ENCODE measurements at regions not wholly inside any gene's neighbourhood (a gene's known extent, or its start where the extent isn't known, plus 50 kb on each side); places are given as distances from the start of the nearest gene placed in this dataset.
"Not testable (repeated sequence)": the region's sequence is repeated elsewhere in the genome, so short reads cannot be mapped to it uniquely, and the experiment has no call there.

DNA sequence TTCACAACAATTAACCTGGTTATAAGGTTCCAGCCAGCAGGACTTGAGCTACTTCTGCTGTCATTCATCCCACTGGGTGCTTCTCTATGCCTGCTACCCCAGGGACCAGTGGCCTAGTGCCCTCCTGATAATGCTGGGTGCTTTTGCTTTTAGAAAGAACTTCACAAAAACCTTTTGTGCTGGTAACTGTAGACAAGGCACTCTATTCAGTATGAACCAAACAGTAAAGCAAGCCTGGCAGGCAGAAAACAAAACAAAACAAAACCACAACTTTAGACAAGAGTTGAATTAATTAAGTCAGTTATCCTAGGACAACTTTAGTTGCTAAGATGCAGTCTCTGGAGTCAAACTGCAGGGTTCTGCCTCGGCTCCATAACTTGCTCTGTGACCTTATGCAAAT, 61.9 kb upstream of the ADGRL2 start:
- DNase-seq (ENCODE audit: low read depth, low spot score), result no peak
- Histone ChIP-seq H3K4me3 (no peak overlapping the region), H3K9me3 (ENCODE audit: low read depth, low read length) (no peaks in the 10 kb centered on the region), H3K36me3 (ENCODE audit: insufficient read depth, low read length) (no peaks in the 10 kb centered on the region), H3K9ac (ENCODE audit: insufficient read length) (no peak overlapping the region), H3K27ac (no peak overlapping the region)
- no peak for TF ChIP-seq FOXP2 (optimal IDR thresholded peaks at IDR 0.05; ENCODE audit: control extremely low read depth, extremely low read length, insufficient read depth)
- no peak for TF ChIP-seq EZH2 (IDR thresholded peaks at IDR 0.05)
- no peak for TF ChIP-seq POLR2AphosphoS5 (IDR thresholded peaks at IDR 0.05; ENCODE audit: borderline replicate concordance, low read depth, low read length)

DNA sequence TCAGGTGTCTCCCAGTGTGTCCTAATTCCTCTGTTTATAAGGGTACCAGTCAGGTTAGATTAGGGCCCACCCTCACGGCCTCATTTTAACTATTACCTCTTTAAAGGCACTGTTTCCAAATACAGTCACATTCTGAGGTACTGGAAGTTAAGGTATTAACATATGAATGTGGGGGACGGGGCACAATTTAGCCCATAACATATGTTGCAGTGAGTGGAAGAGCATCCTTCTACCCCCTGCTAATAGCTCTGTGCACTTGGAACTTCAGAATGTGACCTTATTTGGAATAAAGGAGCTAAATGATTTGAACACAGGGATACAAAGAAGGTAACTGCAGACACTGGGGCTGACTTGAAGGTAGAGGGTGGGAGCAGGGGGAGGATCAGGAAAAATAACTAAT, 67.3 kb upstream of the ADGRL2 start:
- TF ChIP-seq EZH2 (IDR thresholded peaks at IDR 0.05), result no peak
- TF ChIP-seq POLR2AphosphoS5 (IDR thresholded peaks at IDR 0.05; ENCODE audit: borderline replicate concordance, low read depth, low read length), result no peak
- no peak for TF ChIP-seq FOXP2 (optimal IDR thresholded peaks at IDR 0.05; ENCODE audit: control extremely low read depth, extremely low read length, insufficient read depth)
- Histone ChIP-seq H3K36me3 (ENCODE audit: insufficient read depth, low read length) (no peaks in the 10 kb centered on the region), H3K27ac (no peak overlapping the region), H3K4me3 (no peak overlapping the region), H3K9ac (ENCODE audit: insufficient read length) (no peak overlapping the region), H3K9me3 (ENCODE audit: low read depth, low read length) (no peaks in the 10 kb centered on the region)
- no peak for DNase-seq (ENCODE audit: low read depth, low spot score)

DNA sequence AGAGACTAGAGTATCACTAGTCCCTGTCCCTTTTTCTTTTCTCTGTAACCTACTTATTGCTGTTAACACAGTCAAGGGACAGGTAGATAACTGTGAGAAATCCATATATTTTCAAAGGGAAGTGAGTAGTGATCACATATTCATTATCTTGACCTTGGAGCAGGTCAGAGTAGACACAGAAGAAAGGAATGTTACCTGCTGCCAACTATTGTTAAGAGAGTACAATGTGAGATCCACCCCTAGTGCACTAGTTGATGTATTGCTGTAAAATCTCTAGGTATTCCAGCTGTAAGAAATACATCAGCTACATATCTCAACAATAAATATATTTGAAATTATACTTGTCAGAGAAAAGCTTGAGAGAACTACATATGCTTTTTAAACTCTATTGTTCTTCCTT, 68.7 kb upstream of the ADGRL2 start:
- no peak for DNase-seq (ENCODE audit: low read depth, low spot score)
- Histone ChIP-seq H3K4me3 (no peak overlapping the region), H3K9ac (ENCODE audit: insufficient read length) (no peak overlapping the region), H3K36me3 (ENCODE audit: insufficient read depth, low read length) (no peaks in the 10 kb centered on the region), H3K27ac (no peak overlapping the region), H3K9me3 (ENCODE audit: low read depth, low read length) (no peaks in the 10 kb centered on the region)
- TF ChIP-seq FOXP2 (optimal IDR thresholded peaks at IDR 0.05; ENCODE audit: control extremely low read depth, extremely low read length, insufficient read depth), result no peak
- TF ChIP-seq POLR2AphosphoS5 (IDR thresholded peaks at IDR 0.05; ENCODE audit: borderline replicate concordance, low read depth, low read length), result no peak
- TF ChIP-seq EZH2 (IDR thresholded peaks at IDR 0.05), result no peak

DNA sequence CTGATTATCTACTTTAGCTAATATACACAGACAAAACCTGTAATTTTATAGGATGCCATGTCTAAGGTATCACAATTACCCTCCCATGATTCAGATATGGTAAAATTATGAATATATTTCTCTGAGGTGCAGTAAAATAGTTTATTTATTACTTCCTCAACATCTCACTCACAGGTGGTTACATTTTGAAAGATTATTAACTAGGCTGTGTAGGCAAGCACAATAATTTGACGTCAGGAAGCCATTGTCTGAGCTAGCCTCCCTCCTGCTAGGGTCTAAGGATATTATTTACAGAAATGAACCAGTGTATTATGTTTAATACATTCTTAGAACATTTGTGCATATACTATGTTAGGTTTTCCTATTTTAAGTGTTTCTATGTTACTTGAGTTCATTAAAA, 69.9 kb upstream of the ADGRL2 start:
- no peak for TF ChIP-seq POLR2AphosphoS5 (IDR thresholded peaks at IDR 0.05; ENCODE audit: borderline replicate concordance, low read depth, low read length)
- TF ChIP-seq FOXP2 (optimal IDR thresholded peaks at IDR 0.05; ENCODE audit: control extremely low read depth, extremely low read length, insufficient read depth), result no peak
- no peak for TF ChIP-seq EZH2 (IDR thresholded peaks at IDR 0.05)
- Histone ChIP-seq H3K27ac (no peak overlapping the region), H3K4me3 (no peak overlapping the region), H3K36me3 (ENCODE audit: insufficient read depth, low read length) (no peaks in the 10 kb centered on the region), H3K9me3 (ENCODE audit: low read depth, low read length) (no peaks in the 10 kb centered on the region), H3K9ac (ENCODE audit: insufficient read length) (no peak overlapping the region)
- DNase-seq (ENCODE audit: low read depth, low spot score), result no peak

DNA sequence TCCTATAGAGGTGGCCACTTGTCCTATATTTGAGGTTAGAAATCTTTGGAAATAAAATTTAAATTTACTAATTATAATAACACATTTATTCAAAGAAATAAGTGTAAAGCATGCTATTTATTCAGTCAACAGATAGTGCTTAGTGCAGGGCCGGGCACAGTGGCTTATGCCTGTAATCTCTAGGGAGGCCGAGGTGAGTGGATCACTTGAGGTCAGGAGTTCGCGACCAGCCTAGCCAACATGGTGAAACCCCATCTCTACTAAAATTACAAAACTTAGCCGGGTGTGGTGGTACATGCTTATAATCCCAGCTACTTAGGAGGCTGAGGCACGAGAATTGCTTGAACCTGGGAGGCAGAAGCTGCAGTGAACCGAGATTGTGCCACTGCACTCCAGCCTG, 70.4 kb upstream of the ADGRL2 start:
- not testable (repeated sequence) for H3K9ac ChIP-seq (ENCODE audit: insufficient read length); H3K36me3 ChIP-seq (ENCODE audit: insufficient read depth, low read length); H3K9me3 ChIP-seq (ENCODE audit: low read depth, low read length); H3K27ac ChIP-seq; H3K4me3 ChIP-seq; DNase-seq (ENCODE audit: low read depth, low spot score)

DNA sequence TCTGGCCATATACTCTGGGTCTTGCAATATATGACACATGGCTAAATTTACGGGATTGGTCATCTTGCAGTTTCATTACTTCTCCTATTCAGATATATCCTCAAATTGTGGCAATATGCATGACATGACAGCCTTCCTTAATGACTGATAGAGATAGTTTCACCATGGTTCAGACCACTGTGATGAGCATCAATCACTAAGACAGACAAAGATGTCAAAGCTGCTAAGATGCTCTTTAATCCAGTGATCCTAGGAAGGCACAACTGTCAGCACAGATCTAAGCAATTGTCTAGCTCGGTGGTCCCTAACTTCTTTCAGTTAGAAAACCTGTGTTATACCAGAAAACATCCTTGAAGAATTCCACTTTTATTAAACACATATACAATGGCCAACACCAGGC, 70.9 kb upstream of the ADGRL2 start:
- no peak overlapping the region for H3K27ac ChIP-seq
- TF ChIP-seq FOXP2 (optimal IDR thresholded peaks at IDR 0.05; ENCODE audit: control extremely low read depth, extremely low read length, insufficient read depth), result no peak
- no peak for TF ChIP-seq EZH2 (IDR thresholded peaks at IDR 0.05)
- TF ChIP-seq POLR2AphosphoS5 (IDR thresholded peaks at IDR 0.05; ENCODE audit: borderline replicate concordance, low read depth, low read length), result no peak
- H3K36me3 ChIP-seq (ENCODE audit: insufficient read depth, low read length), result no peaks in the 10 kb centered on the region
- no peak overlapping the region for H3K4me3 ChIP-seq
- no peak overlapping the region for H3K9ac ChIP-seq (ENCODE audit: insufficient read length)
- H3K9me3 ChIP-seq (ENCODE audit: low read depth, low read length), result no peaks in the 10 kb centered on the region
- no peak for DNase-seq (ENCODE audit: low read depth, low spot score)

DNA sequence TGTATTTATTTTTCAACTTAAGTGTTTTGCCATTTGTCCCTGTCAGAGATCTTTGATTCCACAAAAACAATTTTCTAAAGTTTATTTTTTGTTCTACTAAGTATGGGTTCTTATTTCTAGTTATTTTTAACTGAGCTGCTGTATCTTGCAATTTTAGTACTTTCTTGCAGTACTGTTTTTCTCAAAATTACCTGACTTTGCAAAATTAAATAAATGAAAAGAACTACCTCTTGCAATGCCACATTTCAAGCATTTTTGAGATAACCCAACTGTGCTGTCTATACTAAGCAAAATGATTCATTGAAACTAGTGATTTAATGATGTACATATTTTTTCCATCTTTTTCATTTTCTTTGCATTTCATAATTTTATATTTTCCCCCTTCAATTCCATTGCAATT, 71.5 kb upstream of the ADGRL2 start:
- DNase-seq (ENCODE audit: low read depth, low spot score), result no peak
- no peak overlapping the region for H3K4me3 ChIP-seq
- TF ChIP-seq FOXP2 (optimal IDR thresholded peaks at IDR 0.05; ENCODE audit: control extremely low read depth, extremely low read length, insufficient read depth) (no peak), EZH2 (IDR thresholded peaks at IDR 0.05) (no peak), POLR2AphosphoS5 (IDR thresholded peaks at IDR 0.05; ENCODE audit: borderline replicate concordance, low read depth, low read length) (no peak)
- H3K27ac ChIP-seq, result no peak overlapping the region
- H3K36me3 ChIP-seq (ENCODE audit: insufficient read depth, low read length), result no peaks in the 10 kb centered on the region
- H3K9me3 ChIP-seq (ENCODE audit: low read depth, low read length), result no peaks in the 10 kb centered on the region
- H3K9ac ChIP-seq (ENCODE audit: insufficient read length), result no peak overlapping the region

DNA sequence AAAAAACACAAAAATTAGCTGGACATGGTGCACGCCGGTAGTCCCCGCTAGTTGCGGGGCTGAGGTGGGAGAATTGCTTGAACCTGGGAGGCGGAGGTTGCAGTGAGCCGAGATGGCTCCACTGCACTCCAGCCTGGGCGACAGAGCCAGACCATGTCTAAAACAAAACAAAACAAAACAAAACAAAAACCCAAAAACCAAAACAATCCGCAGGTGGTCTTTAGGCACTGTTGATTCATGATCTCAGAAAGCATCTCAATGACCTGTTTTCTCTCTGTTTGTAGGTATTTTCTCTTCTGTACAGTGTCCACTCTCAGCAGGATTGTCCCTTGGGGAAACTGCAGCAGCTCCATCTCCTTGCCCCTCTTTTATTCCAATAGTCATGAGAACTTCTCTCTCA, 74.9 kb upstream of the ADGRL2 start:
- H3K9ac ChIP-seq (ENCODE audit: insufficient read length), result no peak overlapping the region
- H3K27ac ChIP-seq, result no peak overlapping the region
- TF ChIP-seq POLR2AphosphoS5 (IDR thresholded peaks at IDR 0.05; ENCODE audit: borderline replicate concordance, low read depth, low read length), result no peak
- no peak for TF ChIP-seq EZH2 (IDR thresholded peaks at IDR 0.05)
- H3K36me3 ChIP-seq (ENCODE audit: insufficient read depth, low read length), result no peaks in the 10 kb centered on the region
- no peak for DNase-seq (ENCODE audit: low read depth, low spot score)
- no peaks in the 10 kb centered on the region for H3K9me3 ChIP-seq (ENCODE audit: low read depth, low read length)
- H3K4me3 ChIP-seq, result no peak overlapping the region

DNA sequence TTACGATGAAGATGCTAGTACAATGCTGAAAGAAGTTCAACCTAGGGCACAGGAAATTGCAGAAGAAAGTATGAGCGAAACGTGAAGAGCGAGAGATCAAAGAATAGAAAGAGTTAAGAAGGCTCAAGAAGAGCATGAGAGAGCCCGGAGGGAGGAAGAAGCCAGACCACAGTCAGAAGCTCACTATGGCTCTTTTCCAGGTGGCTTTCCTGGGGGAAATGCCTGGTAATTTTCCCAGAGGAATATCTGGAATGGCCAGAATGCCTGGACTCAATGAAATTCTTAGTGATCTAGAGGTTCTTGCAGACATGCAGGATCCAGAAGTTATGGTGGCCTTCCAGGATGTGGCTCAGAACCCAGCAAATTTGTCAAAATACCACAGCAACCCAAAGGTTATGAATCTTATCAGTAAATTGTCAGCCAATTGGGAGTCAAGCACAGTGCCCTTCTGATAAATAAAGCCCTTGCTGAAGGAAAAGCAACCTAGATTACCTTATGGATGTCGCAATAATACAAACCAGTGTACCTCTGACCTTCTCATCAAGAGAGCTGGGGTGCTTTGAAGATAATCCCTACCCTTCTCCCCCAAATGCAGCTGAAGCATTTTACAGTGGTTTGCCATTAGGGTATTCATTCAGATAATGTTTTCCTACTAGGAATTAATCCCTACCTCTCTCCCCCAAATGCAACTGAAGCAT, 78.0 kb upstream of the ADGRL2 start:
- H3K4me3 ChIP-seq; DNase-seq (ENCODE audit: low read depth, low spot score); H3K9me3 ChIP-seq (ENCODE audit: low read depth, low read length); H3K36me3 ChIP-seq (ENCODE audit: insufficient read depth, low read length); H3K27ac ChIP-seq; H3K9ac ChIP-seq (ENCODE audit: insufficient read length): not testable (repeated sequence)

DNA sequence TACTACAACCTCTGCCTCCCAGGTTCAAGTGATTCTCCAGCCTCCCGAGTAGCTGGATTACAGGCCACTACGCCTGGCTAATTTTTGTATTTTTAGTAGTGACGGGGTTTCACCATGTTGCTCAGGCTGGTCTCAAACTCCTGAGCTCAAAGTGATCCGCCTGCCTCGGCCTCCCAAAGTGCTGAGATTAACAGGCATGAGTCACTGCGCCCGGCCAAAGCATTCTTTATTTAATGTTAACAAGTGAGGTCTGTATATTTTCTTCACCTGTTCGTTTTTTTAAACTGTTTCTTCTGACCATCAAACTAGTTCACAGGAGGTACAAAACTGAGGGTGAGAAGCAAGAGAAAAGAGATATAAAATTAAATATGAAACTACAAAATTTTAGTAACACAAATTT, 80.5 kb upstream of the ADGRL2 start:
- H3K9me3 ChIP-seq (ENCODE audit: low read depth, low read length); H3K36me3 ChIP-seq (ENCODE audit: insufficient read depth, low read length); DNase-seq (ENCODE audit: low read depth, low spot score); H3K9ac ChIP-seq (ENCODE audit: insufficient read length); H3K27ac ChIP-seq; H3K4me3 ChIP-seq: not testable (repeated sequence)

Measured in SK-N-MC (cell line).